CD4-positive, alpha-beta T cell treated with Interleukin-4 for 4 hours (primary cell): ENCODE measurements at regions not wholly inside any gene's neighbourhood (a gene's known extent, or its start where the extent isn't known, plus 50 kb on each side); places are given as distances from the start of the nearest gene placed in this dataset.

ENCODE experiments used
- DNase-seq: peaks from one replicate; pipeline ENCODE4 v3.0.0-alpha.2; 2020

DNA sequence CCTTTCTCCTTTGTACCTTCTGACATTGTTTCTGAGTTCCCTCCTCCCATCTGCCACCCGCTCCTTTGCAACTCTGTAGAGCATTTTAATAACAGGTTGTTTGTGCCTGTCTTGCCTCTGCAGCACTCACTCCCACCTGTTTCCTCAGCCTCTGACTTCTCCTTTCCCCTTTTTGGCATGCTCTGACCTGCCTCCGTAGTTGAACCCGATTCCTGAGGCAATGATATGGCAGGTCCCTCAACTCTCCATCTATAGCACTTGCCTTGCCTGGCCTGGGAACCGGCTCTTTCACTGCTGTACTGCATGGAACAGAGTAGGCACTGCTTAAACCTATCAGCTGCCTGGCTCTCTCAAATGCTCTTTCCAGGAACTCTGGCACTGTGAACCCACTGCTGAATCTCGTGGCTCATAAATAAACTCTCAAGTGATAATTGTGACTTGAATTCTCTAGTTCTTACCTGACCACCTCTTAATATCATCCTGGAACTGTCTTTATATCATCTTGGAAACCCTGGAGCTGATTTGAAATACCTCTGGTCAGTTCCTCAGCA is 50.3 kb downstream of the UTRN start:
- no peak for DNase-seq

DNA sequence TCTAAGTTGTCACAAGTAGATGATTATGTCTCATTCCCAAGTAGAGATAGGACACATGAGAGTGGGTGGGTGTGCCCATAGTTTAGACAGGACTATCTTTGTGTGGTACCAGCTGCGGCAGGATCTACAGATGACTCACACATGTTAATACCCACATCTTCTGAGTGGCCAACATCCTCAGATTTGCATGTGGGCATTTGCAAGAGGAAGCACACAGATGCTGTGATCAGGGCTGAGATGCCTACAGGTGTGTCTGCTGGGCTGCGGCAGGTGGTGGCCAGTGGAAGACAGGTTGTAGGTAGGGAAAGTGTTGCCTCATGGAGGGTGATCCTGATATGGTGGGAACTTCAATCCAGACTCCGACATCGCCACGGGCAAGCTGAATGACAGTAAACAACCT is 50.8 kb downstream of the UTRN start:
- peak; percentile 71 for DNase-seq

DNA sequence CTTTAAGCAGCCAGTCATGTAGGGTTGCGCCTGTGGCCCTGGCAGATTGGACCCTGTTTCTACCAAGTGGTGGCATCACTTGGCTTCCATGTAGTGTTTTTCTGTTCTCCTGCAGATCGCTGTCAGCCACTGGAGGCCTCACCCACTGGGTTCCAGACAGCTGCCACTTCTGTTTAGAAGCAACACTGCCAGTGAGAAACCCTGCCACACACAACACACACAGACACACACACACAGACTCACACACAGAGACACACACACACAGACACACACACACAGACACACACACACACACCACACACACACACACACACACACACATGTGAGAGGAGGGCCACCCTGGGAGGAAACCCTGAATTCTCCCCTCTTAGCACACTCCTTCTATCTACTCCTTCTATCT is 51.8 kb downstream of the UTRN start:
- DNase-seq = no peak

DNA sequence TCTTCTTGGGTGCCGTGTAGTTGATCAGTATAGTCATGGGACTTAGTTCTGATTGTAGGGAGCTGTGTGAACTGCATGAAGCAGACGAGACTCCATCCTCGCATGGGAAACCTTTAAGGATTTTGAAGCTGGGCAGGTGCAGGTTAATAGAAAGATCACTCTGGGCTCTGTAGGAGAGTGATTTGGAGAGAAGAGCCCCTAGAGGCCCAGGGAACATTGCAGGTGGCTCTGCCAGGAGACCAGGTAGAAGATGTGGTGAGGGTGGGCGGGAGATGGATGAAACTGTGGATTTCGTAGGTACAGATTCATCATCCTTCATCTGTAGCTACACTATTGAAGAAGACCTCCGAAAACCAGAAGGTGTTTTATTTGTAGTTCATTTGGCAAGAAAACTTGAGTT is 53.3 kb downstream of the UTRN start:
- DNase-seq = no peak

DNA sequence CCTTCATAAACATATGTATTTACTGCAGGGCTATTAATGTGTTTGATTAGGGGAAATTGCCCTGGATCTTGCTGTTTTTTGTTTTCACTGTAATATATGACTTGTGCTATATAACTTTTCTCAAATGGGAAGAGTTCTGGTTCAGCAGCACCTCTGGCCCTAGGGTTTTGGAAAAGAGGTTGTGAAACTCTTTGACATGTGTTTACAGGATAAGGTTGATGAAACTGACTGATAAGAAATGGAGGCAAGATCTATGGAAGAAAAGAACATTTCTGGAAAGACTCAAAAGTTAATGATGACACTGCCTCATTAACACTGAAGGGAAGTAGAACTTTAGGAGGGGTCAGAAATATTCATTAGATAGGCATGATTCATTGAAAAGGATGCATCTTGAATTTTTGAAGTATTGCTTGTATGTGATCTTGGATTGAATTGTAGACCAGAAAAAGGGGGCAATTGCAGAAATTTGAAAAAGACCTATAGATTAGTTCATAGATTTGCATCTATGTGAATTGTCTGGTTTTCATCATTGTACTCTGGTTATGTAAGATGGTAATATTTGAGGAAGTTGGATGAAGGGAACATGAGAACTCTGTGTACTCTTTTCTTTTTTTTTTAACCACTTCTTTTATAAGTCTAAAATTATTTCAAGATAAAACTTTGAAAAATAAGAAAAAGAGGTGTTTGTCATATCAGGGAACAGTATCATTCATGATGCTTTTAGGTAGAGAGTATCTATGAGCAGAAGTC is 54.0 kb downstream of the UTRN start:
- no peak for DNase-seq

DNA sequence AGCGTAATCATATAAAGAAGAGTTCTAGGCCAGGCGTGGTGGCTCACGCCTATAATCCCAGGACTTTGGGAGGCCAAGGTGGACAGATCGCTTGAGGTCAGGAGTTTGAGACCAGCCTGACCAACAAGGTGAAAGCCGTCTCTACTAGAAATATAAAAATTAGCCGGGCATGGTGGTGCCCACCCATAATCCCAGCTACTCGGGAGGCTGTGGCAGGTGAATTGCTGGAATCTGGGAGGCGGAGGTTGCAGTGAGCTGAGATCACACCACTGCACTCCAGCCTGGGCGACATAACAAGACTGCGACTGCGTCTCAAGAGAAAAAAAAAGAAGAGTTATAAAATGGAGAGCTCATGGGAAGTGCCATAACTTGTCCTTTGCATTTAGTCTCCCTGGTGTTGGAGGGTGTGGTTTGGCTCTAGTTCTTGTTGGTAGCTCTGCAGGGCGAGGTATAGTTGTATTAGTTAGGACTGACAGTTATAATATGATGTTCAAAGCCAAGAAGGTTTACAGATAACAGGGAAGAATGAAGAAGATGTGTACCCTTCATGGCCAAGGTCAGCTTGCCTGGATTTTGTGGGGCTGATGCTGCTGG is 54.8 kb downstream of the UTRN start:
- no peak for DNase-seq

DNA sequence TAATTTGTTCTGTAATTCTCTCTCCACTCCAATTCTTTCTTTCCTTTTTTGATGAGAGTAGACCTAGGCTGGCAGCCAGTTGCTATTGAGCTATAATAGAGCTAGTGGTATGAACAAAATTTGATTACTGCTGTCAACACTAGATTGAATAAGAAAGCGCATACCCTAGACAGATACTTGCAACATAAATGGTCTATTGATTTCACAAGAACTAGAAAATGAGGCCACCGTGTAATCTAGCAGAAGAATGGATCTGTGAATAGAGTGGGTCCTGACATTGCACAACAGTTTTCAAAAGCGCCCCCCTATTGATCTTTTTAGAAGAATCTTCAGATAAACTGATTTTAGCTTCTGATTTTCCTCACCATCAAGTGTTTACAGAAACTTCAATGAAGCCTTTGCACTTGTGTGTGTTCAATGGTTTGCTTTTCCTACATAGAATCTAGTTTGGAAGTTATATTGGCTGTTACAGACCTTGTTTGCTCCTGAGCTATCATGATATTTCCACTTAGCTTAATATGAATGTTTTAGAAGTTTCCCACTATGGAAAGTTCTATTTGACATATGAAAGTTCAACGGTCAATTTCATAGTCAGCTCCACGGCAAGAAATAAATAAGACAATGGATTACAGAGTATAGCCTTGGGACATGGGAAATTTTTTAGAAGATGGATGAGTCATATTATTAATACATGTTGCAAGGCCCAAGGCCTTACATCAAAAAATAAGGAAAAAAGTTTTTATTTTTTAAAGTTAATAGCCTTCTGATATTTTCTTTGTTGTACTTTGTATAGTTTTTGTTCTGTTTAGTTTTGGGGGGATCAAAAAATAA is 55.6 kb downstream of the UTRN start:
- no peak for DNase-seq

DNA sequence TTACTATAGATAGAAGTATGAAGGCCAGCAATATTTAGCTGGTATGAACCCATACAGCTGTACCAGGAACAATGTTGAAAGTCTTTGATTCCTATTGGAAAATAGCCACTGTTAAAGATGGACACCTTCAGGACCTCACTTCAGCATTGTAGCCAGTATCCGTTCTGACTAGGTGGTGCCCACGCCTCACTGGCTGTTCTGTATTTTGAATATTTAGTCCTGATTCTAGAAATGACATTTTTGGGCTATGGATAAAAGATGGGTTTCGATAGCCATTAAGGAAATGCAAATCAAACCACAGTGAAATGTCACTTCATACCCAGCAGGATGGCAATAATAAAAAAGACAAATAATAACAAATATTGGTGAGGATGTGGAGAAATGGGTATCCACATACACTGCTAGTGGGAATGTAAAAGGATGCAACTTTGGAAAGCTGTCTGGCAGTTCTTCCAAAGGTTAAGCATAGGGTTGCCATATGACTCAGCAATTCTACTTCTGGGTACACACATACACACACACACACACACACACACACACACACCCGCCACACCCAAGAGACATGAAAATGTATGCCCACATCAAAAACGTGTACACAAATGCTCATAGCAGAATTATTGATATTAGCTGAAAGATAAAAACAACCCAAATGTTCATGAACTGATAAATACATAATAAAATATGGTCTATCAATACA is 56.8 kb downstream of the UTRN start:
- peak; percentile 55 for DNase-seq

DNA sequence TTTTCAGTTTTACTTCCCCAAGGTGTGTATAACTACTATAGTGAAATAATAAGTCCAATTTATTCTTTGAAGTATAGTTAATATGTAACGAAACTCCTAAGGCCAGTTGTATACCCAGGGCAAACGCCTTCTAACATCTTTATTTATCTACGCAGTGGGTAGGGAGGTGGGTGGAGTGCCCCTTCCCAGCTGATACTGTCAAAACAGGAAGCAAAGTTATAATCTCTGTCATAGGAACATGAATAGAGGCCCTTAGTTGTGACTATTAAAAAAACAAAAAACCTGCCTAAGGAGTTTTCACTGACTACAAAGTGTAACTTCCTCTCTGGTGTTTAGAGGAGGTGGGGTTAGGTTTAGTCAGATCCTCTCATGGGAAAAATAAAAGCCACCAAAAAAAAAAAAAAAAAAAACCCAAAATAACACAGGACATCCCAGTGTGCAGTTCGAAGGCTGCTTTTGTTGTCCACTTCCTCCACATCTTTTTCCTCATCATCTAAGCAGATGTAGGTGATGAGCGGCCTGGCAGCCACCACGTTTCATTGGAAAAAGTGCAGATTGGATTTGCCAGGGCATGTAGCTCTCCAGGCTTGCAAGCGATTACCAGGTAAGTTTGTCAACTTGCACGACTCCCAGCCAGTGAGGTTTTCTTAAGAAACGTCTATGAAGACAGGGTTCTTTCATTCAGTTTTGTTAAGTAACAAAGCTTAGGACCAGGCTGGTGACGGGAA is 58.7 kb downstream of the UTRN start:
- peak; percentile 88 for DNase-seq

DNA sequence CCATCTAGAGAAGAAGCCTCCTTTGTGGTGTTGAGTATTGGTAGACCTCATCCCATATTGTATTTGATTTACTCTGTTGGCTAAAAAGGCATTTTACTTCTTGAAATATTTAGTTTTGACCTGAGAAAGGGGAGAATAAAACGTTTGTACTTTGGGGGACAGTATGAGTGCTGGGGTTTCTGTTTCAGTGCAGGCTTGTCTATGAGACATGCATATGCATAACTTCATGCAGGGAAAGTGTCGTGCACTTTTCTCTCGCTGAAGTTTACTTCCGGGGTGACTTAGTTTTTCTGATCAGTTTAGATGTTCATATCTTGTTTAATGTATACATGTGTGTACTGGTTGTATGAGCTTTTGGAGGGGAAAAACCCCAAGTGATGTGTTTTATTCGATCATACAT is 59.5 kb downstream of the UTRN start:
- peak; percentile 74 for DNase-seq

DNA sequence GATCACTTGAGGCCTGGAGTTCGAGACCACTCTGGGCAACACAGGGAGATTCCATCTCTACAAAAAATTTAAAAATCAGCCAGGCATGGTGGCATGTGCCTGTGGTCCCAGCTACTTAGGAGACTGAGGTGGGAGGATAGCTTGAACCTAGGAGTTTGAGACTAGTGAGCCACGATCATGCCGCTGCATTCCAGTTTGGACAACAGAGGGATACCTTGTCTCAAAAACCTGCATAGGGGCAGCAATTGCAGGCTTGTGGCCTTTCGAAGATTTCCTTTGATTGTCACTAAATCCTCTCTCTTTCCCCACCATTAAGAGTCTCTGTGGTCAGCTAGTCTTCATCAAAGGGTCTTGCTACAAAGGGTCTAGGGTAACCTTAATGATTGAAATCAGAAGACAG is 60.3 kb downstream of the UTRN start:
- no peak for DNase-seq

DNA sequence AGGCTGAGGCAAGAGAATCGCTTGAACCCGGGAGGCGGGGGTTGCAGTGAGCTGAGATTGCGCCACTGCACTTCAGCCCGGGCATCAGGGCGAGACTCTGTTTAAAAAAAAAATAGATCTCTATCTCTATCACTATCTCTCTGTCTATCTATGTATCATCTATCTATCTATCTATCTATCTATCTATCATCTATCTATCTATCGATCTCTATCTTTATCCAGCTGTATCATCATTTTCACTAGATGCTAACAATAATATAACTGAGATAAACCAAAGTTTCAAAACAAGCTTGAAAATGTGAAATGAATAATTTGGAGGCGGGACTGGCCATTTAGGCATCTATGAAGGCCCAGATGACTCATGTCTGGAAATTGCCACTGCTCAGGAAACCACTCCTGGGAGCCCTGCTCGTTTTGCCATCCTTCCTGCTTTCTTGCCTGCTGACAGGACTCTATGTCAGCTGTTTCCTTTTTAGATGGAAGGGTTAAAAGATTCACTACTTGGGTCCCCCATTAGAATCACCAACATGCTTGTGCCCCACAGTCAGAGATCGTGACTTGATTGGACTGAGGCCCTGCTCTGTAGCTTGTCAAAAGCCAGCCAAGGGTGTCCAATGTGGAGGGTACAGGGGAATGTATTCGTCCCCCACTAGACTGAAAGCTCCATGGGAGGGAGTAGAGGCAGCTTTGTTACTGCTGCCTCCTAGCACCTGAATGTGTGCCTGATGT is 61.7 kb downstream of the UTRN start:
- no peak for DNase-seq

DNA sequence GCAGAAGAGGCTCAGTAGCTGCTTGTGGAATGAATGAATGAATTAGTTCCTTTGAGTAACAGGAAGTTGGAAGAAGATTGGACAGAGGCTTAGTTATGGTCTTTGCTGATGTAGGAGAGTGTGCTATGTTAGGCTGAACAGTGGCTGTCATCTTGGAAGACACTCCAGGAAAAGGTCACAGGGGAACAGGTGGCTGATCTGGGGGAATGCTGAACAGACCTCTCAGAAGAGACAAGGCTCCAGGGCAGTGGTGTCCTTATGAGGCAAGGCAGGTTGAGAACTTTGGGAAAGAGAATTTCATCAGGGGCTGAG is 62.3 kb downstream of the UTRN start:
- no peak for DNase-seq

DNA sequence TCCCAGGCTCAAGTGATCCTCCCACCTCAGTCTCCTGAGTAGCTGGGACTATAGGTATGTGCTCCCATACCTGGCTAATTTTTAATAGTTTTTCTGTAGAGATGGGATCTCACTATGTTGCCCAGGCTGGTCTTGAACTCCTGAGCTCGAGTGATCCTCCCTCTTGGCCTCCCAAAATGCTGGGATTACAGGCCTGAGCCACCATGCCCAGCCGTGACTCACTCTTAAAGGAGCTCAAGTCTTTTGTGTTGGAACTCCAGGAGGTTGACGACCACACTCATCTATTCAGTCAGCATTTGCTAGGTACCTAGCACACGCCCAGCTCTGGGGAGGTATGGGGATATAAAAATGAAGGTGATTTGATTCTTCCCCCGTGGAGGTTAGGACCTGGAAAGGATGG is 62.8 kb downstream of the UTRN start:
- DNase-seq = no peak

DNA sequence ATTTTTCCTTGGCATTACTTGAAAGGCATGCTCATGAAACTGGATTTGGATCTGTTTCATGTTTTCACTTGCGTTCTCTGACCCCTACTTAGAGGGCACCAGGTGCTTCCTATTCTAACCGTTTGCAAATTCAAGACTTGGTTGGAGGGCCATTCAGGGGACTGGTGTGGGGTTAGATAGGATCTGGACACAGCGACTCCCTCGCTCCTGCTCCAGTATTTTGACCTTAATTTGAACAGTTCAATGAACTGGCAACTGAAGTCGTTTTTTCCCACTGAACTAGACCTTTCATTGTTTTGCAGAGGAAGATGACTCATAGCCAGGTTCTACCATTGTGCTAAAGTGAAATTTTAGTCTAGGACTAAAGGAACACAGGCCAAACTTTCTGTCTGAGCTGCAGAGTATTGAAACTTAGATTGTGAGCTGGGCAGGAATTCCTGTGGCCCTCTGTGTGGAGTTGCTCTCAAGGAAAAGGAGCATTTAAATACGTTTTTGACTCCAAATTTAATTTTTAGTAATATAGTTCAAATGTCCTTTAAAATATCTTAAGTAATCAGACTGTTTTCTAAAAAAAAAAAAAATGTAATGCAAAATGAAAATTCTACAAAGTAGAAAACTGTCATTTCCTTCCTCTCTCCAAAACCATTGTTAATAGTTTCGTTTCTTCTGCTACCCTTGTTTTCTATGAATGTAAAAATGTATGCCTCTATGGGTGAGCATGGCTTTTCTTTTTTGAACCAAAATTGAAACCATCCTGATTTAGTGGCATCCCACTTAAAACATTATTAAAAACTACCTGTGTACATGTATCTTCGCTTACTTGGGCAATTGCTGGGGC is 64.8 kb downstream of the UTRN start:
- DNase-seq = peak; percentile 65

DNA sequence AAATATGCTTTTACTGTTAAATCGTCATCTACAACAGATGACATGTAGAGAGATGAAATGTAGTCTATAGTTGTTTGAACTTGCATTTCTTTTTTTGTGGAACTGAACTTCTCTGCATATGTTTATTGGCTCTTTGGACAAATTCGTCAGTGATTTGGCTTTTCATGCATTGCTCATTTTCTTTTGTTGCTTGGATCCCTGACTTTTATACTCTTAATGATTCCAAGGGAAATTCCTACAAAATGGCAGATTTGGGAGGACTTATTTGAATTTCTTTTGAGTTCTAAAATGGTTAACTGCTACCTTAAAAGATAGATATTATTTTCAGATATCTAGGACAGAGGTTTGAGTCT is 65.4 kb downstream of the UTRN start:
- DNase-seq = no peak

DNA sequence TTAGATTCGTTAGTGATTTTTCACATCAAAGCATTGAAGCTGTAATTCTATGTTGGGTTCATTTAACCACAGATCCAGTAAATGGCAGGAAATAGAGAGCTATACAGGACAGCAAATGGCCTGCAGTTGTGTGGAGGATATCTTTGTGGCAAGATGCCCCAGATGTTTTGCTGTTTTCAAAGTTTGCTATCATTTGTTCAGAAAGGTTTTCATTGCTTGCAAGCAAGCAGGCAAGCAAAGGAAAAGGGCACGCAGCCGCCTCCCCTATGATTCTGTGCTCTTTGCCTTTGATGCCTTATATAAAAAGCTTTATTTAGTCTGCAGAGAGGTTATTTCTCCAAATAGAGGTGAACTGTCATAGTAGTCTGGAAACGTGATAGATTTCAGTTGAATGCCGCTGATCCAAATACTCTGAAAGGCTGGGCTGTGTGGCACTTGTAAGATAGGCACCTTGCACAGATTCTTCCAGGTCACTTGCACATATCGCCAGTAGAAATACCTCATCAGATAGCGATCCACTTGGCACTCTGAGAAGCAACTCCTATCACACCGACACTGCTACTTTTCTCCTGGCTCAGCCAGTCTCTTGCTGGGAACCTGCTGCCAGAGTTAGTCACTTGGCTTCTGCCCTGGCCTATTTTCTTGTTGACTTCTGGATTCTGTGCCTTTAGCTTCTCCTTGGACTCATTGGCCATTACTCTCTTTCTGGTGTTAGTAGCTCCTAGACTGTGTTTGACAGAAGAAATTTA is 66.4 kb downstream of the UTRN start:
- DNase-seq = peak; percentile 42

DNA sequence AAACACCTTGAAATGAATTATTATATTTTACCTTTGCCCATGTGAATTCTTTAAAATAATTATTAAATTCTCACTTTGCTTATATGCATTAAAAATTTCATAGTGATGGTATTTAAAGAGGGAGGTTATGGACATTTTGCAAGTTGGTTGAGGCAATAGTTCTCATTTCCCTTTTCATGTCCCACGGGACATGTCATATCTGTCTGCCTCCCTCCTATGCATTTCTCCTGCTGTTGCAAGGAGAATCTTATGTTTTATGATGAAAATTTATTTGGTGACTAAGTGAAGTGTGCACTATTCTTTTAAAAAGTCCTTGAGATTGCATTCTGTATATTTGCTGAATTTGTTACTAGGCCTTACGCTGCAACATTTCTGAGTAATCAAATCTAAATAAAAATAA is 67.2 kb downstream of the UTRN start:
- no peak for DNase-seq

DNA sequence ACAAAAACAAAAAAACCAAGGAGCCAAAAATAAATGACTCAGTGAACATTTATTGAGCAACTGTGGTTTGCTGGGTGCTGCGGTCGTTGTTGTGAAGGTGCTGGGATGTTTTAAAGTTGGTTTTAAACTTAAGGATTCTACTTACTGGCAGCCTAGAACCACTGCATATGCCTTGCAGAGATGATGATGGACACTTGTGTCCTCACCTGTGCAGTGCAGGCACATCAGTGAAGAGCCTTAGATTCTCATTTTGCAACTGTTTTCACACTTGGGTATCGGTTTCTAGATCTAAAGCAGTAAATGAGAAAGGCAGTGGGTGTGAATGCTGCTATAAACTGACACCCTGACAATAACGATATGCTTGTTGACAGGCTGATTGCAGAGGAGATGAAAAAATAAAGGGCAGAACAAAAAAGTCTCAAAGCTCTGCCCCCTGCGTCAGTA is 68.8 kb downstream of the UTRN start:
- peak; percentile 74 for DNase-seq

DNA sequence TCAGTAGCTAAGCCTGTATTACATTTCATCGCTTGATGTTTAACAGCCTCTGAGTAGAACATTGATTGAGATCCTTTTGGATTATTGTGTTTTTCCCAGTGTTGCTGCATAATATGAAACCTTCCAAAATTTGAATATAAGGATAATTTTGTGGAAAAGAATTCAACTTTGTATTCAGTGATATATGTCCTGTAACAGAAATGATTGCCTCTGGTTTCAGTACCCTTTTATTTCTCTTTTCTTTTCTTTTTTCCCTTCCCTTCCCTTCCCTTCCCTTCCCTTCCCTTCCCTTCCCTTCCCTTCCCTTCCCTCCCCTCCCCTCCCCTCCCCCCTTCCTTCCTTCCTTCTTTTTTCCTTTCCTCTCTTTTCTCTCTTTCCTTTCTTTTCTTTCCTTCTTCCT is 74.6 kb downstream of the UTRN start:
- DNase-seq = no peak
